NCI-H226 (cell line): ENCODE measurements at regions not wholly inside any gene's neighbourhood (a gene's known extent, or its start where the extent isn't known, plus 50 kb on each side); places are given as distances from the start of the nearest gene placed in this dataset.

Experiments
- DNase-seq: peaks from one replicate; pipeline ENCODE4 v3.0.0-alpha.2; 2015

DNA sequence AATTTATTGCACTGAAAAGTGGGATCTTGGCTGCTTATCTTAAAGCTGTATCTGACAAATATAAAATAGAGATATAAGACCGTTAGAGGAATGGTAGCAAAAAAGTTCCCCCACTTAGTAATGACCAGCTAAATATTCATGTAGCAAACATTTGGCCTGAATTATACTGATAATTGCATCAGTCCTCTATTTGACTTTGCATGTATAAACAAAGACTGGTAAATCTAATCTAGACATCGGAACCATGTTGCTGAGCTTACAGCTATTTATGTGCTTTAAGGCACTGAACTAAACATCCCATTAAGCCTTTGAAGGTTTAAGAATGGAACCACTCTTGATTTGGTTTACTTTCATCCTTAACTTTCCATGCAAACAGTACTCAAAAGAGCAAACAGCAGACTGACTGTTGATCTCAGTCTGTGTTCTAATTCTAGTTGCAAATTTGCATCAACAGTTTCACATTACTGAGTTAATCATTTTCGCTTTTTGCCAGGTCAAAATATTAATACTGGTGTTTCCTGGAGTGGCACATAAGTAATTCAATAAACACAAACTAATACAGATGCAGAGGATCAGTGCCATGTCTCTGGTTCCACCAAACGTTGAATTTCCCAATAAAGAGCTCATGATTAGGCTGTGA, 203.5 kb upstream of the HTR2A start:
- no peak for DNase-seq

DNA sequence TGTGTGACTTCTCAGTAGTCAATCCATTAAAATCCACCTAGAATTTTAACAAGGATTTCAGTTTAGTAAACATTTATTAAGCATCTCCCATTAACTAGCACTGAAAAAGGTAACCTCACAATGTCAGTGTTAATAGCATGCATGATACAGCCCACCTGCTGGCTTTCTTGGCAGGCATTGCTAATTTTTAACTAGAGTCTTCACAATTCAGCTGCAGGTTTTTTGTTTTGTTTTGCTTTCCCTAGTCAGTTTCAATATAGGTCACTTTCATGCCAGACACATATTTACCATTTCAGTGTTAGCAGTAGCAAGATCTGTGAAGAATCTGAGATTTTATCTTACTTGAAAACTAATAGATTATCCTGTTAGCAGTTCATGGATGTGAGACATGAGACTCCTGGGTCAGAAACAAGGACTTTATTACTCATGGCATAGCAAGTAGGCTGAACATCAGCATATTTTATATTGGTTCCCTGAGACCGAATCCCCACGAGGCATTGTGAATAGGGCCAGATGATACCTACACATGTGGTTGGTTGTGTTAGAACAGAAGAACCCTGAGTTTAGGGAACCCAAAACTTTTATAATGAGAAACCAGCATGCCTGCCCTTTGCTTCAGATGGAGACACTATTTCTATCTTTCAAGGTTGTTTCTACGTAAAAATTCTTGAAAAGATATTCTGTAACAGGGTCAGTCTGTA, 198.0 kb upstream of the HTR2A start:
- DNase-seq = no peak

DNA sequence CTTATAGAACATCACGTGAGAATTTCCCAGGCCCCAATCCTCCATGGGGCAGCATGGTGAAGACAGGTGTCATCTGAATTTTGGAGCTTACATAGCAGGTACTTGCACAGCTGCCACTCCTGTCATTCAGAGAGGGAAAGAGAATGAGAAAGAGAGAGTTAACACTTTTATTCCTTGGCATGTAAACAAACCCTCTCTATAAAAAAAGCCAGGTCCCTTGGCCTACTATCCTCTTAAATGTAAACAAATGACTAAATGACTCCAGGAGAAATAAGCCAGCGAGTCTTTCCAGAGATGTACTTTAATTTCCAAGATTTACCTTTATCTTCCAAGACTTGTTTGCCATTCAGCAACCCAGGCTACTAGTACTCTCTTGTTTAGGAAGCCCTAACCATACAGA, 195.3 kb upstream of the HTR2A start:
- no peak for DNase-seq

DNA sequence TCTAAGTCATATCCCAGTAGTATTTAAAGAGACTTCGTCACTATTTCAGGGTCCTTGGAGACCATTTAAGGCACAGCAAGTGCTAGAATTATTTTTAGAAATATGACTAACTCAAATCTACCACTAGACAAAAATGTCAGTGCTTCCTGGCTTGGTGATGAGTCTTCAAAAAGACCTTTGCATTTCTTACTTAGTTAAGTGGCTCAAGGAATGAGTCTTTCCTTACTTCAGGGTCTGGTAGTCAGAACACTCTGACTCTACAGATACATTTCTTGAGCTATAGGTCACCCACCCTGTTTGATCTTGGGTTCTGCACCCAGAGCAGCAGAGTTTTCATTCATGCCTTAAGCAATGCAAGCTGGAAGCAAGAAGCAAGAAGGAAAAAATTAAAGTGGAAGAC, 191.0 kb upstream of the HTR2A start:
- DNase-seq = no peak

DNA sequence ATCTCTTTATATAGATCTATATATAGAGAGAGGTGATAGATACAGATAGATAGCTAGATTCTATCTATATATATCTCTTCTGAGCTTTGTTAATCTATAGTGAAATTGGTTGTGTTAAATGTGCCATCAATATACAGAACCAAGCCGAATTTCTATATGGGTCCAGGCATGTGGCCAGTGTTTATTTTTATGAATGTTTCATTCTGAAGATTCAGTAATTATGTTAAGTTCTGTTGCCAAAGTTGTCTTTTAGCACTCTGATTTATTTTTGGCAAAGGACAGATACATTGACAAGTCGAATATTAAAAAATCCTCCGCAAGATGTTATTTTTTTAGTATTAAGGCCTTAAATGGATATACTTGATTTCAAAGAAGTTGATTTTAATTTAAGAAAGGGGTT, 190.4 kb upstream of the HTR2A start:
- DNase-seq = no peak

DNA sequence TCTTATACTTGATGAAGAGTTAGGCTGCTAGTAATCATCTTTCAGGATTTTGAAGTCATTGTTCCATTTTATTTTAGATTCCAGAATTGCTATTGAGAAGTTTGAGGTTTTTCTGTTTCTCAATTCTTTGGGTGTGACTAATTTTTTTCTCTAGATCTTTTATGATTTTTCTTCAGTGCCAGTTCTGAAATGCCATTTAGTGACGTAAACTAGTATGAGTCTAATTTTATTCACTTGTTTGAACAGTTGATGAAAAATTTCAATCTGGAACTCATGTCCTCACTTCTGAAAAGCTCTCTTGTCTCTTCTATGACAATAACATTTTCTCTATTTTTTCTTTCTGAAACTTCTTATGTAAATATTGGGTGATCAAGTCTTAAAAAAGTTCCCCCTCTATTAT, 188.5 kb upstream of the HTR2A start:
- no peak for DNase-seq

DNA sequence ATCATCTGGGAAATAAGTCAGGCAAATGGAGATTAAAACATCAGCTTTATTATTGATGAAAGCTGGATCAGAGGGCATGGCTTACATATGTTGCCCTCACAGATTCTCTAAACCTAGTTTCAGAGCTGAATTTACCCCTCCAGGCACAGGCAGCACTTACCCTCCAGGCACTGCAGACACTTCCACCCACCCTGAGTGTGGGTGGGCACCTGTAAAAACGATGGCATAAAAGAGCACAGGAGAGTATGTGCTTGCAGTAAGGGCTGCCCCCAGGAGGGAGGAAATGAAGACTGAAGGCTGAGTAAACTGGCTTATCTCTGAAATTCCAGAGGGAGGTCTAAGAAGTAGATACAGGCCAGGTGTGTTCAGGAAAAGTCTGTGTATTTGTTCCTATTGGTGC, 185.0 kb upstream of the HTR2A start:
- DNase-seq = peak; percentile 6

DNA sequence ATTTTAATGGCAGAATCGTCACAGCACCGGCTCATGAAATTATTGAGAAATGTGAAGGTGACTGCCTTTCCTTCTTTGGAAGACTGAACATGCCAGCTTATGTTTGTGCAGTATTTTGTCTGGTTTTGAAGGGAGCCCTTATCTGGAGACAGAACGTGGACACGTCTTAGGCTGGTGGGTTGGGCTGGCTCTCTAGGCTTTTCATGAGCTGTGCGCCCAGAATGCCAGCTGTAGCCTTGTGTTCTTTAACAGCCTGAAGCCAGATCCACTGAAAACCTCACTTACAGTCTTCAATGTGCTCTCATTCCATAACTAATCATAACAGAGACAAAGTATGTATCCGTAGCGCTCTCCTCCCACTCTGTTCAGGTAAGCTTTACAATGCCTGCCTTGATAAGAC, 184.4 kb upstream of the HTR2A start:
- no peak for DNase-seq

DNA sequence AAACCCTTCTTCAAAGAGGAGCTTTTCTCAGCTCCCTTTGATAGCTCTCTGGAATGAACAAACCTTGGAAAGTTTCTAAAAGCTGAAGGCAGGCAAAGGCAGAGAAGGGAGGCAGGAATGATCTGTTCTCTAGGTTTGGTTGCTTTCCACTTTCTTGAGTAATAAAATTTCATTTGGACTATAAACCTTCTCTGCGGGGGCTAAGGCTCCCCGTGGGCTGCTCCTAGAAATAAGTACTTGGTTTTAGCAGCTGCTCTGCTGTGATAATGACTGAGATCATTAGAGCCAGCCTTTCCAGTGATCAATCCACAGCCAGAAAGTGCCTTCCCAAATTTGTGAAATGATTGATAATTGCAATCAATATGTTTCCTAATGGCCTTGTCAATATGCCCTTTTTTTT, 183.8 kb upstream of the HTR2A start:
- DNase-seq = no peak

DNA sequence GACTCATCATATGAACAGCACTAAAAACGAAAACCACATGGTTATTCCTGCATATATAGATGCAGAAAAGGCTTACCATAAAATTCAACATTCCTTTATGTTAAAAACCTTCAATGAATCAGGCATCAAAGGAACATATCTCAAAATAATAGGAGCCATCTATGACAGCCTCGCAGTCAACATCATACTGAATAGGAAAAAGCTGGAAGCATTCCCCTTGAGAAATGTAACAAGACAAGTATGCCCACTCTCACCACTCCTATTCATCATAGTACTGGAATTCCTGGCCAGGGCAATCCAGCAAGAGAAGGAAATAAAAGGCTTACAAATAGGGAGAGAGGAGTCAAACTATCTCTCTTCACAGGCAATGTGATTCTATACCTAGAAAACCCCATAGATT, 179.6 kb upstream of the HTR2A start:
- DNase-seq = peak; percentile 20

DNA sequence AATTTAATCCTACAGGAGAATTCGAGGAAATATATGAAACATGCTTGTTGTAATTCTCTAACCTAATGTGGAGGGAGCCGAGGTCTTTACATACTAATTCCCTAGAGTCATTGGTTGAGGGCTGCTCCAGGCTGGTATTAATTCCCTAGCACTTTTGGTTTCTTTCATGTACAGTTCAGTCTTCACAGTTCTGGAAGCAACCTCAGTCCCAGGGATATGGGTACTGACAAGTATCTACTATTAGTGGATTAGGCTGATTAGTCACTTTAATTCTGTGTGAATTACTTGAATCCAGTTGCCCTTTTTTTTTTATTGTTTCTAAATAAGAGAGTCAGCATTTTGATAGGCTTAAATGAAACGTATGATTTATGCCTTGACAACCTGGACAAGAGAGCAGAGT, 172.3 kb upstream of the HTR2A start:
- DNase-seq = no peak

DNA sequence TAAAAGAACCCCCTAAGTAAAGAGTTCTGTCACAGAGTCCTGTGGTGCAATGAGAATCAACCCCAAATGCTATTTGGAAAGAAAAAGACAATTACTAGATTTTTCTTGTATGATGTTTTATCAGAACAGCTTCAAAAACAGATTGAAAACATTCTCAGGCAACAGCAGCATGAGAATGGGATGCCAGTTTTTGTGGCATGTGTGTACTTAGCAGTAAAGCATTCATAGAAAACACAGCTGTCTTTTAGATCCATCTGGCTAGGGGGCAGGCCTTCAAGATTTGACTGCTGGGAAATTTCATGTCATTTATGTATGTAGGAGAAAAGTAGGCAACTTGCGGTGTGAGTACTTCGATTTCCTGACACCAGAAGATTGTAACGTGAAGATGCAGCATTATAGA, 170.5 kb upstream of the HTR2A start:
- DNase-seq = no peak

DNA sequence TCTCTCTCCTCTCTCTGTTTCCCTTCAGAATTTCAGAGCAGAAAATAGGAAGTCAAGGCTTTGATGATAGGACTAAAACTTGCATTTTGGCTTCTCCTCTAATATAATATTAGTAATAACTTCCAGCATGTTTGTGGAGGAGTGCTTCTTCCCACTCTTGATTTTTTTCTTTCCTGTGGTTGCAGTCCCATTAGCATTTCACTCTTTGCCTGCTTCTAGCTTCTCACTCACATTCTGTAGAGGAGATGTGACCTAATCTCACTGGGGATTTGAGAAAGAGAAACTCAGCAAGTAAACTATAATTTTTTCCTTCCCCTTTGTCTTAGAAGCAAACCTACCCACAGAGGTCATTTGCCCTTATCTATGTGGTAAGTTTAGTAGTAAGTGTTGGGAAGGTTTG, 169.4 kb upstream of the HTR2A start:
- peak; percentile 51 for DNase-seq

DNA sequence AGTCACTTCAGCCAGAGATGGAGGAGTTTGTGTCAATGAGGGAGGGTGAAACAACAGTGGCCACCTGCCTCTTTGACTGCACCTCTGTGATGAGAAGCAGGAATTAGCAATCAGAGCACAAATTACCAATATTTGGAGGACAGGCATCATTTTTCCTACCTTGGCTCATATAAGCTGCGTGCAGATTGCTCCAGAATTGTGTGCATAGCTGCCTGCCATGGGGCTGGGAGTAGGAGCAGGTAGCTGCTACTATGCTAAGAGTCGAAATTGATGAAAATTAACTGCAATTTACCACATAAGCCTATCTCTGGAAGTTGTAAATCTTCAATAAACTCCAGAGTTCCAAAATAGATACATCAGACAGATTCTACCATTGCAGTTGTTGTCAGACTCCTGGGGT, 167.5 kb upstream of the HTR2A start:
- no peak for DNase-seq

DNA sequence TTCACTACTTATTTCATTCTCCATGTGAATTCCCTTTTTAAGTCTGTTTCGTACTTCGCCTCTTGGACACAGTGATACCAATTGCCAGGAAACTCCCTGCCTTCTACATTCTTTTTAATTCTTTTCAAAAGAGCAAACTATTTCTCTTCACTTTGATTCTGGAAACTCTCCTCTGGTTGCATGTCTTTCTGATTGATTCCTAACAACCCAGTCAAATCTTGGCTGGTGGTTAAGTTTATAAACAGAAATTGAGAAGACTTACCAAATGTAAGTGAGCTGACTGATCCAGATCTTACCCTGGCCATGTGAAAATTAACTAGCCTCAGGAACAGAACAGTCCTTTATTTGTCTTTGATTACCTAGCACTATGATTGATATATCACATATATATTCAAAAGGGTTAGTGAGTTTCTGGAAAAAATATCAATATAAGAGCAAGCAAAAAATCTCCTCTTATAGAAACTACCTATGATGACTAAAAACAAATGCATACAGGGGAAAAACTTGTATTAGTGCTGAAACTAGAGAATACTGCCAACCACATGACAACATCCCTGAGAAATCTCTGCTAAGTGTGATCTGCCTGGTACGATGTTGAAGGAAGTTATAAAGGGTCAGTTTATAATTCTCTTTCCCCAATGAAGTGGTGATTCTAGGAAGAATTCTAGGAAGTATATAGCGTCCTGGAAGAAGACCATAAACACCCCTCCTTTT, 152.6 kb upstream of the HTR2A start:
- DNase-seq = no peak

DNA sequence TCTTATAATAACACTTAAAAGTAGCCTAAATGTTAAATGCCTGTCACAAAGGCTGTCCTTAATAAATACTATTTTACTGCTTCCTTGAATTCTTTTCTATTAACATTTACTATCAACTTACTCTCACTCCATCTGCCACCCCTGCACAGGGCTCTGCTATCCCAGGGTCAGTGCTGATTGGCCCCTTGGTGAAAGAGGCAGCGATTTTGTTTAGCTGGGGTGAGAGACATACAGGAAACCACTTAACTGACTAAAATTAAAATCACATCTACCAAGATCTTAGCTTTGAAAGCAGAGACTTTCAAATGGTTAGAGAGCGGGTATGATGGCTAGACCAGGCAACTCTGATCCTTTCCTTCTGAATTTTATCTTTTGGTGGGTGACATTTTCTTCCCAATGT, 149.9 kb upstream of the HTR2A start:
- DNase-seq = no peak

DNA sequence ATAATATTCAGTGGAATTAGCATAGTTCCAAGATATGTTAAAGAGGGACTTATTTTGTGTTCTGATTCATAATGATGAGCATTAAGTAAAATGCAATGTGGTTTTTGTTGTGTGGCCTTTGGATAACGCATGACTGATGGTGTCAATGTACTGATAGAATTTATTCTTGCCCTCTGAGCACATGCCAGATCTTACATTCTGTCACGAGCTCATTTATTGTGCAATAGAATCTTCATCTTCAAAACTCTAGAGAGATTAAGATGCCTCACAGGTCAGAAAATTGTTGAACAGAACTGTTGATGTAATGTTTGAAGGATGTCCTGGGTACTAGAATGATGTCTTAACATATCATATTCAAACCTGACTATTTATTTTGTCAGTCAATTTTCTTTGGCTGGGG, 148.0 kb upstream of the HTR2A start:
- DNase-seq = peak; percentile 45

DNA sequence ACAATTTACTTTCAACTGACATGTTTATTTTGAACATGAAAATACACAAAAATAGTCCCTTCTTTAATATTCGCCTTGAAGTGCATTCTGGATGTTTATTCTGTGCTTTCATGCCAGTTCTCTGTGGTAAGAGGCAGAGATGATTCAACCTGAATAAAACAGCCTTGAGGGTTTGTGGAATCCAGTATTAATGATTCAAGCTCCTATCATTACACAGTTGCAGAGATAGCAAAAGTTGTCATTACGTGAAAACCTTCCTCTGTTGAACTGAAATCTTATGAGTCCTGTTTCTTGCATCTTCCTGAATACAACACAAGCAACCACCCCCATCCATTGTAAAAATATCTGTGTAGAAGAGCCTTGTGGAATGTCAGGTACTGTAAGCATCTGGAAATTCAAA, 142.3 kb upstream of the HTR2A start:
- peak; percentile 89 for DNase-seq

DNA sequence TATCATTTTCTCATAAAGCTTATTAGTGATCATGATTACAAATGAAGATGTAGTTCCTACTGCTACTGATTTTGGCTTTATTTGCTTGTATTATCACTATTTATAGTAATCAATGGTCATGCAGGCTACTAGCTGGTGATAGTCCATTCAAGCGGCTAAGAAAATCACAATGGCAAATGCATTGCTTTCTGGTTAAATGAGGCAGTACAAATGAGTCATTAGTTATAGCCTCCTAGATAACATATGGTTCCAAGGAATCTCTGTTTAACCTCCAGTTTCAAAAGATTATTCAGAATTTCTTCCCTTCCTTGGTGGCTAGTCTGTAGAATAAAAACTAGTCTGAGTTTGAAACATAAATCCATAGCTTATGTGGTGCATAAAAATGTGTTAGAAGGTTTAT, 141.3 kb upstream of the HTR2A start:
- peak; percentile 12 for DNase-seq

DNA sequence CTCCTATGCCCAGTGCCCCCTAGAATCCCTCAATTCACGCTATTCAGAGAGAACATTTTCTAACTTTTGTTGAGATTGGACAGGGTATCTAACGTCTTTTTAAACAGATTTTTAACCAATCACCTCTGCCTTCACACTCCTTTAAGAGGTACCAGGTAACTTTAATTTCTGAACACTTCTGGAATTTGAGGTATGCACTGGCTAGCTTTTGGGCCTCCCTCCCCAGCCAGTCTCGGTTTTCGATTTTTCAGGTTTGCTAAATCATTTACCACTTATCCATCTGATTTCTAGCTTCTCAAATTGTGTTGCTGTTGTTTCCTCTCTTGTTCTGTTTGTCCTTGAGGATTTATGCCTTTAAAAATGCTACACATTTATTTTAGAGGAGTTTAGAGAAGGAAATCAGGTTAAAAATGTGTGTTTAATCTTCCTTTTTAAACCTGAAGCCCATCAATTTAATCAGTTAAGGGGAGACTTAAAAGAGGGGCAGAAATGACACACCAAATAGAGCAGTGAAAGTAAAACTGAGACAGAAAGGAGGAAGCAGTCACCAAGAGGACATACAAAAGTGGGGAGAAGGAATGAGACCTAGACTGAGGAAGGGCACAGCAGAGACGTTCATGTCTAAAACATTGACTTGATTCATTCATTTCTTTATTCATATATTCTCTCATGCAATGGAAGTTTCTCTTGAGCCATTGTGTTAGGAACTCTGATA, 139.6 kb upstream of the HTR2A start:
- DNase-seq = no peak

DNA sequence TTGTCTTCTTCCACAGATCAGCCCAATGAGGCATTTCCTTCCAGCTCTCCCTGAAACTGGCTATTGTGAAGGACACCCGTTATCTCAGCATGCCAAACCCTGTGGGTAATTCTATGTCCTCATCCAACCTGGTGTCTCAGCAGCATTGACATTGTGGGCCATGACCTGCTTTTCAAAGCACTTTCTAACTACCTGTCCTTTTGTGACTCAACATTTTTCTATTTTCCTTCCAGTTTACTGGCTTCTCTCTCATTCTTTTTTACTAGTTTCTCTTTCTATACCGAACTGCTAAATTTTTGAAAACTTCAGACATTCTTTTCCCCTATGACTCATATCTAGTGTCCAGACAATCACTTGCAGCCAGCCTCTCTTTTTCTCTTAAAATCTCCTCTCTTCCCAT, 136.4 kb upstream of the HTR2A start:
- DNase-seq = peak; percentile 70

DNA sequence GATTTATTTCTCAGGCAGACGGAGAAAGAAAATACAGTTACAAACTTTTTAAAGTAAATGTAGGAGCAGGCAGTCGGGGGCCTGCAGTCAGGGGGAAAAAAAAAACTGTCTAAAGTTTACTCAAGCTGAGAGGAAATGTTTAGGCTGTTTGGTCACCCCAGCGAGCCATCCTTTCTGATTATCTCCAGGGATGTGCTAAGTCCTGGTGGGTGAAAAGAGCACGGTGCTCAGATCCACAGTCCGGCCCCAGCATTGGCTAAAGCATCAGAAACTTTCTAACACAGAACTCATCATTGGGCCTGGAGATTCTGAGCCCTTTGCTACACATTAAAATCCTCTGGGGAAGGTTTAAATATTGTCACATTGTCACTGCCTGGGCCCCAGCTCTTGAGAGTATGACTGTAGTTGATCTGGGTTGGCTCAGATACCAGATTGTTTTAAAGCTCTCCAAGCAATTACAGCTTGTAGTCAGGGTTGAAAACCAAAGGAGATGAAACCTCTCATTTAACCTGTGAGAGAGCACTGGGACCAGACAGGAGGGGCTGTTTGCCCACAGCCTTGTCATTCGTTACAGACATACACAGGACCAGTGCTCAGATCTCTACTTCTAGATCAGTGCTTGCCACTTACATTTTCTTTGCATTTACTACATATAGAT, 131.1 kb upstream of the HTR2A start:
- DNase-seq = no peak

DNA sequence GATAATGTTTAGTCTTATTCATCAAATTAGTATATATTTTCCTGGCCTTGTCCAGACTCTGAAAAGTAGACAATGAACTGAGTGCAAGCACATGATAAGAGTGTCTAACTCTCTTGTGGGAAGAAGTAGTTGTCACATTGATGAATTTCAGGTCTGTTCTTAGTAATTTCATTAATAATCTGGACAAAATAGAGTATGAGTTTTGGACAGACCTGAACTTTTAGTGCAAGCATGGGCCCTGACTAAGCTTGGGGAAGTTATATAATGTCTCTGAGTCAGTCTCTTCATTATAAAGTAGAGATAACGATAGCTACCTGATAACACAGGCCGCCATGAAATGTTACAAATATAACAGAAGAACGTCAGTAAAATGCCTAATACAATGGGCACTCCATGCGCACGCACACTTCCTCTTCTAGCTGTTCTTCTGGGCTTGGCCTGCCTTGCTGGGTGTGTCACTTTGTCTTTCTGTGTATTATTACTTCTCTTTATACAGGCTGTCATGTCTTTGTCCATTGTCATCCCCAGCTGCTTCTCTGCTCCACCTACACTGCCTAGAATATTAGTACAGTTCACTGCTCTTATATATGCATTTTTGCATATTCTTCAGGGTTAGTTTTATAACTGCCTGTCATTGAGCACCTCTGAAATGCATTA, 129.1 kb upstream of the HTR2A start:
- no peak for DNase-seq
